ENCODE measurements at regions not wholly inside any gene's neighbourhood (a gene's known extent, or its start where the extent isn't known, plus 50 kb on each side); places are given as distances from the start of the nearest gene placed in this dataset.
"Not testable (repeated sequence)": the region's sequence is repeated elsewhere in the genome, so short reads cannot be mapped to it uniquely, and the experiment has no call there.

DNA sequence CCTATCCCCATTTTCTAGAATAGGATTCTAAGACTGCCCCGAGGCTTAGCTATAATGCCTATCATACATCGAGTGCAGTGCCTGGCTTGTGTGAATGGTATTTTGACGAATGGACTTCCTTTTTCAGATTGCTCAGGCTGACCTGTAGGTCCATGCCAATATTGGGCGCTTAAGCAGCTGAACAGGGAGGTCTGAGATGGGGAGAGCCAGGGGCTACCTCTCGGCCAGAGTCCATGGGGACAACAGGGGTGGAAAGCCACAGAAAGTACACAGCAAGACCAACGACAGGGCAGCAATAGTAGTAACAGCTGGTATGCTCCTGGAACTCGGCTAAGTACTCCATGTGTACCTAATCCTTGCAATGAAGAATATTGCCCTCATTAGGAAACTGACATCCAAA is 91.7 kb upstream of the WSCD1 start:
- DNase-seq = no peak

DNA sequence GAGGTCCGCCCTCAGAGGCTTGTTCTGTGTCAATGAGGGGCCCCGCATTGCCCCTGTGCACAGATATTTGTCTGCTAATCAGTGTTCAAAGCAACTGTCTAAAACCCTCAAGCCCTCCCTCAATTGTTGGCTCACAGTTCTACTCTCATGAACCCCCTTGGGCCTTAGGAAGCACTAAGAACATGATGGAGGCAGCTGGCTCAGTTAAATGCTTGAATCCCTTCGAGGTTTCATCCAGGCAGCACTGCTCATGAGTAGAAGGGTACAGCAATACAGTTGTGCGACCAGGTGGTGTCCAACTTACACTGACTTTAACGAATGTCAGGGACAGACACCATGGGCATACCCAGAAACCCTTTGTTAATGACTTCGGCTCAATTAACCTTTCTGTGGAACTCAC is 89.2 kb upstream of the WSCD1 start:
- DNase-seq = no peak

DNA sequence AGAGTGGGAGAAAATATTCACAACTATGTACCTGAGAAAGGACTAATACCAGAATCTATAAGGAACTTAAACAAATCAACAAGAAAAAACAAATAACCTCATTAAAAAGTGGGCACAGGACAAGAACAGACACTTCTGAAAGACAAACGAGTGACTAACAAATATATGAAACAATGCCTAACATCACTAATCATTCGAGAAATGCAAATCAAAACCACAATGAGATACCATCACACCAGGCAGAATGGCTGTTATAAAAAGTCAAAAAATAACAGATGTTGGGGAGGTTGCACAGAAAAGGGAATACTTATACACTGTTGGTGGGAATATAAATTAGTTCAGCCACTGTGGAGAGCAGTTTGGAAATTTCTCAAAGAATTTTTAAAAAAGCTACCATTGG is 83.5 kb upstream of the WSCD1 start:
- DNase-seq = no peak

DNA sequence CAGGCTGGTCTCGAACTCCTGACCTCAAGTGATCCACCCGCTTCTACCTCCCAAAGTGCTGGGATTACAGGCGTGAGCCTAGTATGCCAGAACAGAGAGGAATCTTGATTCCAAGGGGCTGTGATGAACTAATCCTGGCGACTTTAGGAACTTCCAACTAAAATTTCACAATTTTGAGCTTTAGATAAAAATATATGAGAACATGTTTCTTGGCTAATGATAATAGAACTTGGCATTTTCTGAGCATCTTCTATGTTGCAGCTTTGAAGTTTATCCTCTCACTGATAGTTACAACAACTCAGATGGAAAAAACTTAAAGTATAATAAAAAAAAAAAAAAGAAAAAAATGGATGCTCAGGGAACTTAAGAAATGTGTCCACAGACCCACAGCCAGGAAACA is 69.8 kb upstream of the WSCD1 start:
- no peak for DNase-seq

DNA sequence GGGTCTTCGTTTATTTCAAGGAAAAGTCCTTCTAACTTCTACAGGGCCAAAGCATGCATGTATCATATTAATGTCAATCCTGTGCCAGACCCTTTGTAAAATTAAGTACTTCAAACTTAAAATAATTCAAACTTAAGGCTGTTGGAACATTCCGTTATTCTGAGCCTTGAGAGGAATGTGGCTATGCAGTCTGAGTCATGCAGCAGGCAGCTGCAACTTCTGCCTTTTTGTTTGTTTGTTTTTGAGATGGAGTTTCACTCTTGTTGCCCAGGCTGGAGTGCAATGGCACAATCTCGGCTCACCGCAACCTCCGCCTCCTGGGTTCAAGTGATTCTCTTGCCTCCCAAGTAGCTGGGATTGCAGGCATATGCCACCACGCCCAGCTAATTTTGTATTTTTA is 67.0 kb upstream of the WSCD1 start:
- not testable (repeated sequence) for DNase-seq

DNA sequence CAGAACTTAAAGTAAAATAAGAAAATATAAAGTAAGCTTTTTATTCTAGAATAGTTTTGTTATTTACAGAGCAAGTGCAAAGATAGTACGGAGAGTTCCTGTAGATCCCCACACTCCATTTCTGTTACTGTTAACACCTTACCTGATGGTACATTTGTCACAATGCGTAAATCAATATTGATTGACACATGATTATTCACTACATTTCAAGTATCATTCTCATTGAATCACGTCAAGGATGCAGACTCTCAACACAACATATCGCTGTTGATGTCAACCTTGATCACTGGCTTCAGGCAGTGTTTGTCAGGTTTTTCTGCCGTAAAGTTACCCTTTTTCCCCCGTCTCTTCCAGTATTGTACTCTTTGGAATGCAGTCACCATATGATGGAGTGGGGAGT is 64.2 kb upstream of the WSCD1 start:
- DNase-seq = no peak

DNA sequence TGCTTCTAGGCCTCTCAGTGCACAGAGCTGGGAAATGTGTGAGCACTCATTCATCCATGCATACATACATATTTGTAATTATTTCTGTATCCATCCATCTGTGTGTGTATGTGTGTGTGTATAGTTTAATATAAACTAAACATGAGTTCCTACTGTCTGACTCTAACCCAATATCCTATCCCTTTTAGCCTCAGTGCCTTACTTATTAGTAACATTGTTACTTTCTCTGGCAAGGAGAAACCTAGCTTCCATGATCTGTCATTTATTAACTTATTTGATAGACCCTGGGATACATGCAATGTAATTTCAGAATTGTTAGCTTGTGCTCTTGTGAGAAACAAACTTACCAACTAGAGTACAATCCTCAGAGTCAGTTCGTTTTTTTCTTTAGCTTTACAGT is 59.0 kb upstream of the WSCD1 start:
- DNase-seq = no peak

DNA sequence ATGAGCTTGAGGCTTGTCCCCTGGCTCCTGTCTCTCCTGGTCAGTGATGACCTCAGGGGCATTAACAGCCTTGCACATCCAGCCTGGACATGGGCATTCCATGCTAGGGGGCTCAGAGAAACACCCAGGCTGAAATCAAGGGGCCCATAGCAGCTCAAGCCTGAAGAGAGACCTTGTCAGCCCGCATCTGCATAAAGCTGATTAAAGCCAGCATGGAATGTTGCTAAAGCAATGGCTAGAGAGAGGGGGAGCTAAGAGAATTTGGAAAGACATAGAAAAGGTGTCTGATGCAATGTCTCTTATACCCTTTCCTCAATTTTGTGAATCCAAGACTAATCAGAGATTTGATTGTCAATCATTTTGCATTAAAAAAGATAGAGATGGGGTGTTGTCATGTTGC is 51.4 kb upstream of the WSCD1 start:
- no peak for DNase-seq

DNA sequence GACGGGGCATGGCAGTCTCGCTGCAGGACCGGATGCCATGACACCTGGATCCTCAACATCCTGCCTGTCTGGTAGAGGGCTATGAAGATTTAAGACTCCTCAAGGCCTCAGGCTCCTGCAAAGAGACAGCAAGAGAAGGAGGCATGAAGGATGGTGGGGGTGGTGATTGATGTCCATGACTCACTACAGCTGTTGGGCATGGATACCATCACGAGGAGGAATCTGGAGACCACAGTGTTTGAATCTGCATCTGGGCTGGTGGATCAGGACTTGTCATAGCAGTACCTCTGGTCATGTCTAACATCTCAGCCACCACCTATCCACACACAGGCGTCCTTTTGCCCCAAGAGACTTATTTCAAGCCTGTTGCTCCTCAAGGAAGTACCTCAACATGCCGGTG is 50.2 kb upstream of the WSCD1 start:
- DNase-seq = no peak

DNA sequence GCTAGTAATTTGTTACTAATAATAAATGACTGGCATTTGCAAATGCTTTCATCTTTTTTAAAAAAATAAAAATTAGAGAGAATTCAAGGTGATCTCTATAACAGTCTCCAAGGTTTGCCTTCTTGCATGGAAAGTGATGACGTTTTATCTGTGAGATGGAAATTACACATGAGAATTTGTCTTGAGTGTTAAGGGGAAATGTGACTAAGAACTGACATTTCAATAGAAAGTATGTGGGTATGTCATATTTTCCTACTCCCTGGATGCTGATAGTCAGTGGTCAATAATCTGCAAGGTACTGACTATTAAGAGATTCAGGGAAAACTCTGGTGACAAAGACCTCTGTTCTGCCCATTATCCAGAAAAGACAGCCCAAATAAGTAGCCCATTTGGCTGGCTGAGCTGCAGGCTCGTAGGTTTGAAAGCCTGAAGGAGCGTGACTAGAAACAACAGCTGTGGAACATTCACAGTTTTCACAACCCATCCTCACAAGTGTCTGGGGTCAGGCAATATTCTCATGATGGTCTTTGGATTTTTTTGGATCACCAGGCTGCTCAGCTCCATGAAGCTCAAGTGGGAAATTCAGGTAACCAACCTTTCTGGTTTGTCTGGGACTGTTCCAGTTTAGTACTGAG is 49.7 kb upstream of the WSCD1 start:
- no peak for DNase-seq

Measured in KG1 (cell line).